SHP77 (cell line): ENCODE measurements at regions not wholly inside any gene's neighbourhood (a gene's known extent, or its start where the extent isn't known, plus 50 kb on each side); places are given as distances from the start of the nearest gene placed in this dataset.

Source experiments
- DNase-seq, 2 experiments: peaks; one replicate each; lab custom pipeline; 2025; lab: John Stamatoyannopoulos, UW

DNA sequence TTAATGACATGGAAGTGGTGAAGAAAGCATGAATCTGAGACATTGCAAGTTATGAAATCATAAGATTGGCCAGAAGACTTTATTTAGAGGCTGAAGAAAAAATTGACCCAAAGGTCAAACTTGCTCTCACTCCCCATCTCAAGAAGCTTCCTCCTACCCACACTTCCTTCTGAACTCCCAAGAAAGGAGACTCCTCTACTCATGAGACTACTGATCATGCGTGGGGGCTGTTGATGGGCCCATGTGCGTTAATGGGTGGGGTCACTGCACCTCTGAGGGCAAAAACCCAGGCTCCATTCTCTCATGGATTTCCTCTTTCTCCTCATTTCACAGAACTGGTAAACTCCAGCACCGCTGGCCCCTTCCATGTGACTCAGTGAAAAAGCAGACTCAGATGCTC, 470.6 kb upstream of the ARID1B start:
- no peak for DNase-seq

GRCh38 chr6:156283091-156283490, 494.1 kb upstream of the ARID1B start:
- no peak for DNase-seq

DNA sequence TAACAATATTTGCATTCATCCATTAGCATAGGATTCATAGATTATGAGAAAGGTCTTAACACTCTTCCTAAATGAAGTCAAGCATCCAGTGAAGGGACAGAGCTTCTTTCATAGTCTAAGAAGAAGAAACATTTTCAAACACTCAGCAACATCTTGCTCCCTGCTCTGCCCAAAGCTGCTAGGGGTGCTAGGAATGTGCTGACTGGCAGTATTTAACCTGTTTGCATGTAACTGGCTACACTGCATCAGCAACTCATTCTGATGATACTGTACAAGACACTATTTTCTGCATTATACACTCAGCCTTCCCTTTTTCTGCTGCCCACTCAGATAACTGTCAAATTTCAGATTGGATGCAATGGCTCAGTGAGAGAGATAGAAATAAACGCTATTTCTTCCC, 495.1 kb upstream of the ARID1B start:
- no peak for DNase-seq

DNA sequence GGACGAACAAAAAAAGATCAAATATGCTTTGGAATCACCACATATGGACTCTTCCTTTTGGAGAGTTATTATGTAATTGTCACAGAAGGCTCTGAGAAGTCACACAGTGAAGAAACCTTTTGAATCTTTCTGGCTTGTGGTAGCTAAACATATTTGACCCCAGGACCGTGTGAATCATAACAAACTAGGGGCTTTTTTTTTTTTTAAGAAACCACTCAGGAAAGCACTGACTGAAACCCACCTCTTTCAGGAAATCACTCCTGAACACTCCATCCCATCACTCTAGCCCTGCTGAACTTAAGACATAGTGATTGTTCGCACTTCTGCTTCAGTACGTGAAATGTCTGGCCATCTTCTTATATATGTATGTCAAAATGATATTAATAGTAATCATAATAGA, 495.9 kb upstream of the ARID1B start:
- no peak for DNase-seq

GRCh38 chr6:156280065-156280464, 497.1 kb upstream of the ARID1B start:
- peak; percentile 72 to 75 for DNase-seq

GRCh38 chr6:156279261-156279969, 497.8 kb upstream of the ARID1B start:
- DNase-seq, result peak; percentile 83 to 88

GRCh38 chr6:156273065-156273711, 504.0 kb upstream of the ARID1B start:
- DNase-seq, result no peak

DNA sequence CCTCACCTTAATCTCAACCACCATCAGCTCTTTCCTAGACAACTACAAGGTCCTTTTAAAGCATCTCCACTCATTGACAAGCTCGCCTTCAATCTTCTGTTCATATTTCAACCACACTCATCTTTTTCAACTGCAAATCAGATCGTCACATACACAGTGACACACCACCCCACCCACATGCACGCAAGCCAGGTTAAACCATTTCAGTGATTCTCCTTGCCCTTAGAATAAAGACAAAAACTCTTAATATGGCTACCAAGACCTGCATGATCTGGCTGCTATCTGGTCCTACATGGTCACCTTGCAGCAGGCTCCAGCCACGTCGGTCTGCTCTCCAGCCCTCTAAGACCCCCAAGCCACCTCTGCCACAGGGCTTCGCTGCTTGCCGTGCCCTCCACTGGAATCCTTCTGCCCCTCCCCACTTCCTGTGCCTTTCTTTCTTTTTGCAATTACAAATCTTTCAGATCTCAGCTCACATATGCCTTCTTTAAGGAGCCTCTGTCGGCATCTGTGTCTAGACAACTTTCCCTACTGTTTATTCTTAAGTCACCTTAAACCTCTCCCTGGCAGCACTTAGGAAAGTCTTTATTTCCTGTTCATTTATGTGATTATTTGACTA, 507.3 kb upstream of the ARID1B start:
- no peak for DNase-seq

DNA sequence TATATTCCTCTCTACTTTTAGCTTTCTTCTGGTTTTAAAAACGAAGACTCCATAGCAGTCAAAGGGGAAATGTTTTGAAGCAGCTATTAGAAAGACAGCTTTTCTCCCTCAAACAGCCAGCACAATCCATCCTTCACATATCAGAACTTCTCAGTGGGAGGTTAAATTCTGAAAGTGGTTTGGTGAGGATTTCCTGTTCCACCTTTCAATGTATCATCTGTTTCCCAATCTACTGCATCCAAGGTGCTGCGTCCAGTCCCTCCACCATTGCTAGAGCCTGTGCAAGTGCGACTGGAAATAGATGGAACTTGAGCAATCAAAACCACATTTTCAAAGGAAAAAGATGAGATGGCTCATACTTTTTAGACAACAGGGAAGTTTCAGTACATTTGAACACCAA, 508.3 kb upstream of the ARID1B start:
- DNase-seq, result no peak

- DNase-seq, result peak; percentile 20 to 35
Observed at GRCh38 chr6:156262014-156262413, 515.2 kb upstream of the ARID1B start.

DNA sequence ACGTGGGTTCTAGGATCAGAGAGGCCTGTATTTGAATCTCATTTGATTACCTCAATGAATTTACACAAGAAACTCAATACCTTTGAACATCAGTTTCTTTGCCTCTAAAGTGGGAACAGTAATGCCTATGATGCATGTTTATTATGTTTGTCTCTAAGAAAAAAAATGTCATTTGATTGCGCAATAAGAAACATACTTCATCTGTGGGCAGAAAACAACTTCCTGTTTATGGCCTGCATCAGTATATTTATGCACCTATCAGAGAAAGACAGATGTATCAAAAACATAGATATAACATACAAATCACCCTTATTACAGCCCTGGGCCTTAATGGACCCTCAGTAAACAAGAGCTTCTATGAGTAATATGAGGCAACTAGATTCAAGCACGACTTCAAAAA, 516.4 kb upstream of the ARID1B start:
- DNase-seq, result no peak

GRCh38 chr6:156258981-156259380, 518.2 kb upstream of the ARID1B start:
- DNase-seq, result no peak

DNA sequence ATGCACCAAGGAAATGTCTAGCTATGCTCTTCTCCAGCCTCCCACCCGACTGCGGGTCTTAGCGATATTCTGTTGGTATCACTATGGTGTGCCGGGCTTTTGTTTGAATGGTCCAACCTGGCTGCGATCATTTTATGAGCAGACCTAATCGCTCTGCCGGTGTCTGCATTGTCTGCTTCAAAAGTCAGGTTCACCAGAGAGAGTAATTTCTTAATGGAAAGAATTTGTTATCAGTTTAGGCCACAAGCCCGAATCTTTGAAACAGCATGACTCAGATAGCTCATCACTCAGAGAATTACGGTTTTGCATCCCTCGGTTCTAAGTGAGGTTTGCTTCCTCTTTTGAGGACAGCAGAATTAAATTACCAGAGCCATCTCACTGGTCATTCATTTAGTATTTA, 521.0 kb upstream of the ARID1B start:
- DNase-seq, result no peak

DNA sequence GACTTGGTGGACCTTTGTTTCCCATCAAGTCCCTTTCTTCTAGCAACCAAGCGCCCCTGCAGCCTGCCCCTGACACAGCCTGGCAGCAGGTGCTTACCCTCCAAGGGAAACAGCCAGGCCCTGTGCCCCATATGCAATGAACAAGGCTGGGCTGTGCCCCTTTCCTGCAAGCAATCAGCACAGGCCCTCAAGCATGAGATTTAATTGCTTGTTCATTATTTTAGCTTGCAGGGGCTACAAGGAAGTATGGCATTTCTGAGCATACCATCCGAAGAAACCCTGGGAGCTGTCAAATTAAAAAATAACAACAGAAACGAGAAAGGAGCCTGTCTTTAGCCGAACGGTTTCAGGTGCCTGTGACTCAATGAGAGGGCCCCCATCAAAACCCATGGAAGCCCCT, 522.9 kb upstream of the ARID1B start:
- no peak for DNase-seq

GRCh38 chr6:156250593-156250992, 526.6 kb upstream of the ARID1B start:
- DNase-seq, result no peak

DNA sequence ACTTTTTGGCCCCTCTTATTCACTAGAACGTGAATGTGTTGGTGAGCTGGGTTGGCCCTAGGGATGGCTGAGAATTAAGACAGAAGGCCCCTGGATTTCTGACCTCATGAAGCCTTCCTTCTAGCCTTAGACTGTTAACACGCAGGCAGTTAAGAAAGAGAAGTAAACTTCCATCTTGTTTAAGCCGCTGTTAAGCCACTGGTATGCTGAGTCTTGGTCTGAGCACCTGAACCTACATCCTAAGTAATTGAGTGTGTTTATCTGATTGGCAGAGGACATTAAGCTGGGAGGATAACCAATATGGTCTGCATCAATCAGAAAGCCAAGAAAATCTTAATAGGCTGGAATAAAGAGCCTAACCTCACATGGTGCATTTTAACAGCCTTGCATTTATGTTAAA, 535.0 kb upstream of the ARID1B start:
- no peak for DNase-seq

- DNase-seq, result no peak
Observed at GRCh38 chr6:156231026-156231765, 546.0 kb upstream of the ARID1B start.

DNA sequence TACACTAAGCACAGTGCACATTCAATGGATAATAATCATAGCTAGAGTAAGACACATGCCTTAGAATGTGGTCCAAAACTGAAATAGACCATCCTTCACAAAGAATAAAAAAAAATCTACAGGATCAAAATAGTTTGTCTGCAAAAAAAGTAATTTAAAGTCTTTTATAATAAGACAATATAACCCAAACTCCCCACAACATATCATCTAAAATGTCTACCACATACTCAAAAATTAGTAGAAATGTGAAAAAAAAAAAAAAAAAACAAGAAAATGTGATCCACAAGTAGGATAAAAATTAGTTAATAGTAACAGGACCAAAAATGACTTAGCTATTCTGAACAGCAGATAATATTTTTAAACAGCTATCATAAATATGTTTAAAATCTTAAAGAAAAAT, 557.2 kb upstream of the ARID1B start:
- no peak for DNase-seq

GRCh38 chr6:156205678-156206077, 571.5 kb upstream of the ARID1B start:
- DNase-seq, result no peak

DNA sequence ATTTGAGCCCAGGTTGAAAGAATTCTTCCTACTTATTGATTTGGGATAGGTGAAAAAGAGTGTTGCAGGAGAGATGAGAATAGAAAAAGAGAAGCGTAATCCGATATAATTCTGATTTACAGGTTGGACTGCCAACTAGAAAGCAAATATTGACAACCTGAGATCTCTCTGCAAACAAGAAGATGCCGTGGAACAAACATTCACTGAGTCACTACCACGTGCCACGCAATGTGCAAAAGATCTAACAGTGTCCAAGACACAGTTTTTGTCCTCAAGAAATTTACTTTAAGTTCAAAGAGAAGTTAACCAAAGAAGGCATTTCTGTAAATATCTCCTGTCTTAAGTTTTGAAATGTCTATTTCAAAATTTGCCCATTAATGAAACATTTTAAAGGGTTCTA, 578.0 kb upstream of the ARID1B start:
- DNase-seq, result no peak

DNA sequence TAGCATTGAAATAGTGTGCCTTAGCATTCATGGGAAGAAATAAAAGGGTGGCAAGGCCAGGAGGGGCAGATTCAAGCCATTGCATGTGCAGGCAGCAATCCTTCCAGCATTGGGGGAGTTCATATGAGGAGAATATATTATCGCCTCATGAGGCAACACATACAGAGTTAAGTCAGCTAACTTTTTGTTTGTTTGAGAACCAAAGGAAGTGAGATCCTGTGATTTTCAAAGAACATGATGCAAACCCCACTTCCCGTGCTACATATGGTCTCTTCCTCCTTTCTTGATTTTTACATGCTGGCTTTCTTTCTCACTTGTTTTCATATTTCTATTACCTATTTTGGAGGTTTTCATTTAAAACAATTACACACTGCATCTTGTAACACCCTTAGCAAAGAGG, 579.7 kb upstream of the ARID1B start:
- DNase-seq, result no peak

DNA sequence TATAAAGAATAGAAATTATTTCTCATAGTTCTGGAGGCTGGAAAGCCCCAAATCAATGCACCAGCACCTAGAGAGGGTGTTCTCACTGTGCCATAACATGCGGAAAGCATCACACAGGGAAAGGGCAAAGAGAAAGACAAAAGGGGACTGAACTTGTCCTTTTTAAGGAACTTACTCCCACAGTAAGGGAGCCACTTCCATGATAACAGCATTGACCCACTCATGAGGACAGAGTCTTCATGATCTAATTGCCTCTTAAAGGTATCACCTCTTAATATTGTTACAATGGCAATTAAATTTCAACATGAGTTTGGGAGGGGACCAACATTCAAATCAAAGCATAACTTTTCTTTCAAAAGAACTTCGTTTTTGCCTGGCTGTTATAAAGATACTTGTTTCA, 582.2 kb upstream of the ARID1B start:
- DNase-seq, result no peak

GRCh38 chr6:156193381-156193780, 583.8 kb upstream of the ARID1B start:
- DNase-seq, result no peak
